SK-N-SH (cell line): ENCODE measurements at regions not wholly inside any gene's neighbourhood (a gene's known extent, or its start where the extent isn't known, plus 50 kb on each side); places are given as distances from the start of the nearest gene placed in this dataset.

Experiments
- CTCF ChIA-PET: fragments of 300-600, 350-600 bp; formaldehyde crosslinking; extraction: SDS; loops from one replicate; lab custom pipeline; 2021; lab: Yijun Ruan, JAX
- POLR2A ChIA-PET: fragments of 350-600 bp; sonication (Branson Sonifier 250); formaldehyde crosslinking; extraction: SDS; loops from one replicate; lab custom pipeline; 2020; ENCODE audit warnings: antibody characterized with exemption, inconsistent platforms; lab: Yijun Ruan, JAX
- DNase-seq: peaks from one replicate; pipeline ENCODE4 v3.0.0; 2012
- H2AFZ ChIP-seq: fragments of 200-600 bp; sonication (generic); 2 replicates; pipeline ENCODE4 v1.8.1; 2016; ENCODE audit warnings: antibody characterized with exemption, mild to moderate bottlenecking, low read depth
- H3F3A ChIP-seq: fragments of 200-600 bp; sonication (generic); replicated peaks from 2 replicates; pipeline ENCODE3; 2016; ENCODE audit warnings: antibody characterized with exemption, mild to moderate bottlenecking; ENCODE audit not compliant: insufficient read depth
- H3K27ac ChIP-seq, 2 experiments: fragments of 200-500 bp in 1 of 2; fragments of 200-600 bp in 1 of 2; sonication (Bioruptor generic) in 1 of 2; sonication (generic), shearing (Covaris generic) in 1 of 2; 2 replicates each; pipeline versions ENCODE4 v1.5.1 to v1.6.1; 2014 to 2016; ENCODE audit warnings: low read depth in 2 of 2, inconsistent platforms in 1 of 2, low read length in 1 of 2, mild to moderate bottlenecking in 1 of 2, mixed read lengths in 1 of 2
- H3K27me3 ChIP-seq: fragments of 200-600 bp; sonication (generic), shearing (Covaris generic); 2 replicates; pipeline ENCODE4 v1.6.1; 2016; ENCODE audit warnings: mixed run types; ENCODE audit not compliant: insufficient read depth
- H3K36me3 ChIP-seq, 2 experiments: fragments of 200-500 bp in 1 of 2; fragments of 200-600 bp in 1 of 2; sonication (Bioruptor generic) in 1 of 2; sonication (generic) in 1 of 2; replicated peaks in 1 of 2; 2 replicates each; pipeline versions ENCODE3 to v1.5.1; 2014 to 2016; ENCODE audit warnings: low read length in 1 of 2, mild to moderate bottlenecking in 1 of 2; ENCODE audit not compliant: insufficient read depth in 2 of 2, control insufficient read depth in 1 of 2
- H3K4me1 ChIP-seq, 2 experiments: fragments of 200-500 bp in 1 of 2; fragments of 200-600 bp in 1 of 2; sonication (Bioruptor generic) in 1 of 2; sonication (generic), shearing (Covaris generic) in 1 of 2; 2 replicates each; pipeline versions ENCODE4 v1.5.1 to v1.6.1; 2014 to 2016; ENCODE audit warnings: low read depth in 1 of 2, low read length in 1 of 2, mixed run types in 1 of 2; ENCODE audit not compliant: insufficient read depth in 2 of 2, control insufficient read depth in 1 of 2
- H3K4me2 ChIP-seq: fragments of 200-600 bp; sonication (generic), shearing (Covaris generic); 2 replicates; pipeline ENCODE4 v1.6.1; 2017; ENCODE audit warnings: mixed run types
- H3K4me3 ChIP-seq, 2 experiments: fragments of 200-500 bp in 1 of 2; fragments of 200-600 bp in 1 of 2; sonication (Bioruptor generic) in 1 of 2; sonication (generic), shearing (Covaris generic) in 1 of 2; 2 replicates each; pipeline versions ENCODE4 v1.5.1 to v1.8.1; 2014 to 2016; ENCODE audit warnings: low read depth in 2 of 2, inconsistent platforms in 1 of 2, low read length in 1 of 2, mild to moderate bottlenecking in 1 of 2, mixed read lengths in 1 of 2, moderate library complexity in 1 of 2
- H3K79me2 ChIP-seq: fragments of 200-600 bp; sonication (generic); 2 replicates; pipeline ENCODE4 v1.8.1; 2017; ENCODE audit warnings: mild to moderate bottlenecking; ENCODE audit not compliant: insufficient read depth
- H3K9ac ChIP-seq: fragments of 200-600 bp; sonication (generic); 2 replicates; pipeline ENCODE4 v1.6.1; 2017; ENCODE audit warnings: mixed run types
- H3K9me2 ChIP-seq: fragments of 200-600 bp; sonication (generic); 2 replicates; pipeline ENCODE4 v1.6.1; 2017; ENCODE audit warnings: mixed run types
- H3K9me3 ChIP-seq: fragments of 200-600 bp; sonication (generic); 2 replicates; pipeline ENCODE4 v1.6.1; 2017; ENCODE audit warnings: mixed run types, mild to moderate bottlenecking, moderate library complexity
- H4K20me1 ChIP-seq: fragments of 200-600 bp; sonication (generic); 2 replicates; pipeline ENCODE4 v1.6.1; 2017; ENCODE audit warnings: mild to moderate bottlenecking, mixed run types; ENCODE audit not compliant: insufficient read depth
- ELF1 ChIP-seq: IDR thresholded peaks from 2 replicates; pipeline ENCODE4 v1.4.0; 2012
- EP300 ChIP-seq, 2 experiments: IDR thresholded peaks; 2 replicates each; pipeline versions ENCODE4 v1.4.0 to v1.6.1; 2012; ENCODE audit warnings: borderline replicate concordance in 1 of 2, low read depth in 1 of 2, low read length in 1 of 2
- EZH2phosphoT487 ChIP-seq: fragments of 200-600 bp; sonication (generic); IDR thresholded peaks from 2 replicates; pipeline ENCODE4 v1.6.1; 2017; ENCODE audit warnings: low read depth, mixed run types, mild to moderate bottlenecking, antibody characterized with exemption, moderate library complexity, borderline replicate concordance
- FOSL2 ChIP-seq: IDR thresholded peaks from 2 replicates; pipeline ENCODE4 v1.4.0; 2012; ENCODE audit warnings: low read depth, mild to moderate bottlenecking, moderate library complexity, borderline replicate concordance
- FOXM1 ChIP-seq: IDR thresholded peaks from 2 replicates; pipeline ENCODE4 v1.4.0; 2012; ENCODE audit warnings: low read depth, mild to moderate bottlenecking
- GATA2 ChIP-seq: sonication (generic); formaldehyde crosslinking; IDR thresholded peaks from 2 replicates; pipeline ENCODE4 v1.5.0; 2020; ENCODE audit warnings: mild to moderate bottlenecking, missing genetic modification reagents
- JUND ChIP-seq: IDR thresholded peaks from 2 replicates; pipeline ENCODE4 v1.4.0; 2012
- MAX ChIP-seq: IDR thresholded peaks from 2 replicates; pipeline ENCODE4 v1.4.0; 2012; ENCODE audit warnings: low read depth
- NFIC ChIP-seq: IDR thresholded peaks from 2 replicates; pipeline ENCODE4 v1.4.0; 2012; ENCODE audit warnings: borderline replicate concordance
- NRF1 ChIP-seq: IDR thresholded peaks from 2 replicates; pipeline ENCODE4 v1.6.1; 2012; ENCODE audit warnings: low read depth, mild to moderate bottlenecking, low read length
- PBX3 ChIP-seq: IDR thresholded peaks from 2 replicates; pipeline ENCODE4; 2012
- POLR2AphosphoS5 ChIP-seq: IDR thresholded peaks from 2 replicates; pipeline ENCODE4 v1.6.1; 2012; ENCODE audit warnings: low read depth, low read length
- REST ChIP-seq: IDR thresholded peaks from 2 replicates; pipeline ENCODE4 v1.6.1; 2012; ENCODE audit warnings: mild to moderate bottlenecking, low read depth, low read length, moderate library complexity
- RFX5 ChIP-seq: IDR thresholded peaks from 2 replicates; pipeline ENCODE4 v1.6.1; 2012; ENCODE audit warnings: mild to moderate bottlenecking, improper control_type of control experiment, low read length
- RXRA ChIP-seq: IDR thresholded peaks from 2 replicates; pipeline ENCODE4 v1.4.0; 2012; ENCODE audit warnings: low read depth, mild to moderate bottlenecking, borderline replicate concordance
- SMC3 ChIP-seq: IDR thresholded peaks from 2 replicates; pipeline ENCODE4 v1.6.1; 2012; ENCODE audit warnings: low read depth, low read length, improper control_type of control experiment
- TCF12 ChIP-seq: IDR thresholded peaks from 2 replicates; pipeline ENCODE4 v1.4.0; 2012
- USF2 ChIP-seq: fragments of 150-350 bp; IDR thresholded peaks from 2 replicates; pipeline ENCODE4 v1.6.1; 2017; ENCODE audit warnings: antibody characterized with exemption, low read length, low read depth, borderline replicate concordance
- ZBTB33 ChIP-seq: IDR thresholded peaks from 2 replicates; pipeline ENCODE4 v1.4.0; 2012; ENCODE audit warnings: low read depth, borderline replicate concordance
- WGBS: methylation state at CpG from one replicate; pipeline ENCODE4 v1.1.6; 2017; ENCODE audit warnings: low lambda C conversion rate; 5-methylcytosine and 5-hydroxymethylcytosine counted together

GRCh38 chr1:14136881-14137280 lies 436.9 kb downstream of the PRDM2 start:
- DNase-seq: no peak
- TF ChIP-seq NFIC (no peak), RXRA (no peak), RFX5 (no peak), MAX (no peak), FOSL2 (no peak), SMC3 (no peak), TCF12 (no peak), ELF1 (no peak), JUND (no peak), REST (no peak), EP300 (IDR thresholded peaks at IDR 0.05; ENCODE audit: borderline replicate concordance in 1 of 2, low read depth in 1 of 2, low read length in 1 of 2) (no peak), PBX3 (no peak), ZBTB33 (no peak), EZH2phosphoT487 (no peak), USF2 (no peak), GATA2 (CRISPR knock-in tag) (no peak), POLR2AphosphoS5 (no peak), FOXM1 (no peak), NRF1 (no peak)
- TF ChIP-seq, all 33 proteins: peak for 0
- POLR2A ChIA-PET: no interaction called here

More at GRCh38 chr1:14136881-14137280, 436.9 kb downstream of the PRDM2 start:
- no peaks in the 10 kb centered on the region for H3F3A ChIP-seq
- no peak overlapping the region for H3K4me3 ChIP-seq
- H3K4me2 ChIP-seq: no peak overlapping the region
- no peaks in the 10 kb centered on the region for H3K36me3 ChIP-seq
- H3K27me3 ChIP-seq: no peaks in the 10 kb centered on the region
- no peak overlapping the region for H3K27ac ChIP-seq
- H3K9ac ChIP-seq: no peak overlapping the region
- H3K9me2 ChIP-seq: no peaks in the 10 kb centered on the region
- H3K4me1 ChIP-seq: no peaks in the 10 kb centered on the region
- WGBS: 10% methylated on average over 5 of the region's 5 CpGs
- no peak overlapping the region for H2AFZ ChIP-seq
- CTCF ChIA-PET: no interaction called here
- no peaks in the 10 kb centered on the region for H3K79me2 ChIP-seq
- H4K20me1 ChIP-seq: no peaks in the 10 kb centered on the region
- H3K9me3 ChIP-seq: no peaks in the 10 kb centered on the region
